ENCODE measurements at regions not wholly inside any gene's neighbourhood (a gene's known extent, or its start where the extent isn't known, plus 50 kb on each side); places are given as distances from the start of the nearest gene placed in this dataset.

DNA sequence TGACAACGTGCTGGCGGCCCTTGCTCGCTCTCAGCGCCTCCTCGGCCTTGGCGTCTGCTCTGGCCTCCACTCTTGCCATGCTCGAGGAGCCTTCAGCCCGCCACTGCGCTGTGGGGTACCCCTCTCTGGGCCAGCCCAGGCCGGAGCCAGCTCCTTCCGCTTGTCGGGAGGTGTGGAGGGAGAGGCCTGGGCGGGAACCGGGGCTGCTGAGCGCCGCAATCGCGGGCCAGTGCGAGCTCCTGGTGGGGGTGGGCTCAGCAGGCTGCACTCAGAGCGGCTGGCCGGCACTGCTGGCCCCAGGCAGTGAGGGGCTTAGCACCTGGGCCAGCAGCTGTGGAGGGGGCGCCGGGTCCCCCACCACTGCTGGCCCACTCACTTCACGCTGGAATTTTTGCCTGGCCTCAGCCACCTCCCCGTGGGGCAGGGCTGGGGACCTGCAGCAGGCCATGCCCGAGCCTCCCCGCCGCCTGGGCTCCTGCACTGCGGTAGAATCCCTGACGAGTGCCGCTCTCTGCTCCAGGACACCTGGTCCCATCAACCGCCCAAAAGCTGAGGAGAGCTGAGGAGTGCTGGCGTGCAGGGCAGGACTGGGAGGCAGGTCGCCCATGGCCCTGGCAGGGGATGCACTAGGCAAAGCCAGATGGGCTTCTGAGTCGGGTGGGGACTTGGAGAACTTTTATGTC, 372.2 kb upstream of the NRG3 start:
- TF ChIP-seq, protein P1, sequence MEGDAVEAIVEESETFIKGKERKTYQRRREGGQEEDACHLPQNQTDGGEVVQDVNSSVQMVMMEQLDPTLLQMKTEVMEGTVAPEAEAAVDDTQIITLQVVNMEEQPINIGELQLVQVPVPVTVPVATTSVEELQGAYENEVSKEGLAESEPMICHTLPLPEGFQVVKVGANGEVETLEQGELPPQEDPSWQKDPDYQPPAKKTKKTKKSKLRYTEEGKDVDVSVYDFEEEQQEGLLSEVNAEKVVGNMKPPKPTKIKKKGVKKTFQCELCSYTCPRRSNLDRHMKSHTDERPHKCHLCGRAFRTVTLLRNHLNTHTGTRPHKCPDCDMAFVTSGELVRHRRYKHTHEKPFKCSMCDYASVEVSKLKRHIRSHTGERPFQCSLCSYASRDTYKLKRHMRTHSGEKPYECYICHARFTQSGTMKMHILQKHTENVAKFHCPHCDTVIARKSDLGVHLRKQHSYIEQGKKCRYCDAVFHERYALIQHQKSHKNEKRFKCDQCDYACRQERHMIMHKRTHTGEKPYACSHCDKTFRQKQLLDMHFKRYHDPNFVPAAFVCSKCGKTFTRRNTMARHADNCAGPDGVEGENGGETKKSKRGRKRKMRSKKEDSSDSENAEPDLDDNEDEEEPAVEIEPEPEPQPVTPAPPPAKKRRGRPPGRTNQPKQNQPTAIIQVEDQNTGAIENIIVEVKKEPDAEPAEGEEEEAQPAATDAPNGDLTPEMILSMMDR (IDR thresholded peaks at IDR 0.05; ENCODE audit: control extremely low read depth in 1 of 3, insufficient read depth in 1 of 3, low read depth in 1 of 3, low read length in 3 of 3), result no peak
- no peak for TF ChIP-seq EP300 (IDR thresholded peaks at IDR 0.05; ENCODE audit: borderline replicate concordance in 1 of 2, low read depth in 2 of 2, low read length in 2 of 2)
- TF ChIP-seq JUN (IDR thresholded peaks at IDR 0.05; ENCODE audit: low read depth, low read length), result no peak
- no peak for TF ChIP-seq EGR1 (IDR thresholded peaks at IDR 0.05; ENCODE audit: borderline replicate concordance, low read depth, low read length)
- no peak for TF ChIP-seq ASH2L (IDR thresholded peaks at IDR 0.05; ENCODE audit: low read length)
- no peak for TF ChIP-seq CBX8 (IDR thresholded peaks at IDR 0.05; ENCODE audit: borderline replicate concordance, low read depth, low read length)
